ENCODE measurements at regions not wholly inside any gene's neighbourhood (a gene's known extent, or its start where the extent isn't known, plus 50 kb on each side); places are given as distances from the start of the nearest gene placed in this dataset.

GRCh38 chr6:6840831-6841291 lies 252.3 kb downstream of the LY86 start:
- no peak for DNase-seq (ENCODE audit: low spot score)

- DNase-seq (ENCODE audit: low spot score) = no peak
Observed at GRCh38 chr6:6841571-6841970, 253.1 kb downstream of the LY86 start.

- DNase-seq (ENCODE audit: low spot score) = no peak
Observed at GRCh38 chr6:6842291-6842690, 253.8 kb downstream of the LY86 start.

- no peak for DNase-seq (ENCODE audit: low spot score)
Observed at GRCh38 chr6:6843057-6843627, 254.6 kb downstream of the LY86 start.

DNA sequence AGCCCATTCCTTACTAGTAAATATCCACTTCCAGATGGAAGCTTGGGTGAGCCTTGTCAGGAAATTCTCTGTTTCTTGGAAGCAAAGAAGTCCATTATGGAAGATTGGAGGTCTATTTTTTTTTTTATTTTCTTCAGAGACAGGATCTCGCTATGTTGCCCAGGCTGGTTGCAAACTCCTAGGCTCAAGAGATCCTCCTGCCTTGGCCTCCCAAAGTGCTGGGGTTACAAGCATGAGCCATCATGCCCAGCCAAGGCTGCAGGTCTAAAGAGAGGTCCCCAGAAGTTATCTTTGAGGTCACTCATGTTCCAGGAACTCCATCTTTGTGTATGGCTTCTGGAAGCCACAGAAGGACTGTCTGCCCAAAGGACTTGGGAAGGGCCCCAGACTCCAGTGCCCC lies 255.3 kb downstream of the LY86 start:
- no peak for DNase-seq (ENCODE audit: low spot score)

GRCh38 chr6:6844530-6844929 lies 256.0 kb downstream of the LY86 start:
- no peak for DNase-seq (ENCODE audit: low spot score)

DNA sequence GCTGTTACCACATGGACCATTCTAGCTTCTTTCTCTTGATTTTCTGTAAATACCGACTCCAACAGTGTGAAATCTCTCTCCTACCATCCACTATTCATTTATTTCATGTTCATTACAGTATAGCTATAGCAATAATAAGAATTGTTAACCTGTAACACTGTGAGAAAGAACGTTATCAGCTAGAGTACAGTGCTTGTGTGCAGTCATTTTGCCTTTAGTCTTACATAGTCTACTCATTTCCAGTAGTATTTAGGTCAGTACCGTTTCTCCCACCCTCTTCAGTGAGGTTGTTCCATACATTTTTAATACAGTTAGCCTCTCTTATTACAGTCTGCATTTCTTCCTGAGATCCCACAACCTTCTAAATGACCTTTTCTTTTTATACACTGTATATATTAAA lies 257.1 kb downstream of the LY86 start:
- no peak for DNase-seq (ENCODE audit: low spot score)

DNA sequence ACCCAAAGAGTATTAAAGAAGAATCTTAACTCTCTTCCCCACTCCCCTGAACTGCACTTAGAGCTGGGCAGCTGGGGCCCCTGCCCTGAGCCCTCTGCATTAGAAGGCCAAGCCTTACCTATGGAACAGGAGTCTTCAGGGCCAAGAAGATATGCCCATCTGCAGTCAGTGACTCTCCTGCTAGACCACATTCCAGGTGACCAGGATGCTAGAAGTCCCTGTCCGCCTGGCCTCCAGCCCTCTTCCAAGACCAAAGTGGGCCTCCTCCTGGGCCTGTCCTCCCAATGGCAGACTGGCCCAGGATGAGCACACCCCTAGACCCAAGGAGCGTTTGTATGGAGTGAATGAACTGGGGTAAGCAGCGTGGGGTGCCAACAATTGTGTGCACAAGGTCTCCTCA lies 259.1 kb downstream of the LY86 start:
- DNase-seq (ENCODE audit: low spot score) = no peak

DNA sequence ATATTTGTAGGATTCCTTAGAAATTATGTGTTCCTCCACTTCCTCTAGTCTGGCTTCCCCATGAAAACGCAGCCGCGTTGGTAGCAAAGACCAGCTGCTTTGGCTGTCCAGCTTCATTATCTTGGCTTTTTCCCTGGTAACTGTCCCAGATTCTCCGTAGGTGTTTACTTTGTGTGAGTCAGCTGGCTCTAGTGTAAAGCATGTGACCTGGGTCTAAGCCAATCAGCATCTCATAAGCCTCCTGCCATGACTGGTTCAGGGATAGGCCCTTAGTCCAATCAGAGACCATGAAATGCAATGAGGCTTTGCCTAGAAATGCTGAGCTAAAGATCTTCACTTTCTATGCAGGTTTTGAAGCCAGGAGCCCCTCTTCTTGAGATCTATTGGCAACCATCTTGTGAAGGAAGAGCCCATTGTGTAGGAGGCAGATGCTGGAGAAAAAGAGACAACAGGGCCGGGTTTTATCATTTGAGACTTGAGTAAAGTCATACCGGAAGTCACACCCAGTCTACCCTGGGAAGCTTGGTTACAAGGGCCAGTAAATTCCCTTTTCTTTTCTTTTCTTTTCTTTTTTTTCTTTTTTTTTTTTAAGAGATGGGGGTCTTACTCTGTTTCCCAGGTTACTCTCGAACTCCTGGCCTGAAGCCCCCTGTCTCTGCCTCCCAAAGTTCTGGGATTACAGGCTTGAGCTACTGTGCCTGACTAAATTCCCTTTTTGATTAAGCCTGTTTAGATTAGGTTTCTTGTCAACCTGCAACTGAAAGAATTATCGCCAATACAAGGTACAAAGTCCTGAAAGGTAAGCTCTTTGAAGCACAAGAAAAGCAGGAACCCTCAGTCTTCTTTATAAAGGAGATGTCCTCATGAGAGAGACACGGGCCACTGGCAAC lies 256.5 kb upstream of the RREB1 start:
- DNase-seq (ENCODE audit: low spot score) = peak; percentile 73

DNA sequence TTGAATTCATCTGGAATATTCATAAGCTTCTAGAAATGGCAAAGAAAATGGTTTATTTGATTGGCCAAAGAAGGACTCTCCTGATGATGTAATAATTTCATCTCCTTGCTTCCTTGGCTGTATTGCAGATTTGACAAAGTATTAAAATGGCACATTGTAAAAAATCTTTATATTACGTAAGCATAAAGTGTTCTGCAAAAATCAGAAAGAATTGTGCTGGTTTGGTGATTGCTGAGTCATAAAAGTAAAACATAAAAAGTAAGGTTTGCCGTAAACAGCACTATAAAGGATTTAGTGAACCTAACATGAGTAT lies 255.9 kb upstream of the RREB1 start:
- DNase-seq (ENCODE audit: low spot score) = no peak

- DNase-seq (ENCODE audit: low spot score) = peak; percentile 18
Observed at GRCh38 chr6:6856538-6857523, 250.9 kb upstream of the RREB1 start.

DNA sequence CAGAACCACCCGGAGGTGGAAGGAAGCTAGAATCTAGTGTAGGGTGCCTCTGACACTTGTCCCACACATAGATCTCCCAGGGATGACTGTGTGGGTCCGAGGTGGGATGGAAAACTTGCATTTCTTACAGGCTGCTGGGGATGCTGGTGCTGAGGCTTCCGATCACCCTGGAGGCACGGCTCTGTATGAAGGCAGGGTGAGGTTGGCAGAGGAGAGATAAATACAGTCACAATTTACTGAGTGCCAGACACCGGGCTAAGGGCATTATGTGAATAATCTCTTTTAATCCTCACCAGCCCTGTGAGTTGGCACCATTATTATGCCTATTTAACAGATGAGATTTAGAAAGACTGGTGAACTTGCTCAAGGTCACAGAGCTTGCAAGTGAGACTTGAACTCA lies 250.2 kb upstream of the RREB1 start:
- DNase-seq (ENCODE audit: low spot score) = no peak

DNA sequence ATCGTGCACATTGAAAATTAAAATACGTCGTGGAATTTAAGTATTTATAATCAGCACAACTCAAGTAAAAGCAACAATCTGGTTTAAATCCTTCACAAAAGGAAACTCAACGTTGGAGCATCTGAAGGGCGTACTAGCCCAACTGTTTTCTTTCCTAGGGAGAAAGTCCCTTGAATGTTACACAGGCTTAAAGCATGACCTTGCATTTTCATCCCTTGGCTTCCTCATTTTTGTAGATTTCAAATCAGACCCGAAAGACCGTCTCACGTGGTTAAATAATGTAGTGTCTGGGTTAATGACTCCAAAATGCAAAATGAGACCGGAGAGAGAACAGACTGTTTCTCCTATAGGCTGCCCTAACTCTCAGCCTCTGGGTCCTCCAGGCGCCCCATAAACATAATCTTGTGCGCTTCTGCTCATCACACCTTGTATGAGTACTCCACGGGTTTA lies 249.2 kb upstream of the RREB1 start:
- no peak for DNase-seq (ENCODE audit: low spot score)

- no peak for DNase-seq (ENCODE audit: low spot score)
Observed at GRCh38 chr6:6859105-6859504, 248.7 kb upstream of the RREB1 start.

GRCh38 chr6:6859722-6860121 lies 248.0 kb upstream of the RREB1 start:
- no peak for DNase-seq (ENCODE audit: low spot score)

GRCh38 chr6:6860863-6861262 lies 246.9 kb upstream of the RREB1 start:
- DNase-seq (ENCODE audit: low spot score) = no peak

GRCh38 chr6:6861351-6861894 lies 246.3 kb upstream of the RREB1 start:
- DNase-seq (ENCODE audit: low spot score) = no peak

DNA sequence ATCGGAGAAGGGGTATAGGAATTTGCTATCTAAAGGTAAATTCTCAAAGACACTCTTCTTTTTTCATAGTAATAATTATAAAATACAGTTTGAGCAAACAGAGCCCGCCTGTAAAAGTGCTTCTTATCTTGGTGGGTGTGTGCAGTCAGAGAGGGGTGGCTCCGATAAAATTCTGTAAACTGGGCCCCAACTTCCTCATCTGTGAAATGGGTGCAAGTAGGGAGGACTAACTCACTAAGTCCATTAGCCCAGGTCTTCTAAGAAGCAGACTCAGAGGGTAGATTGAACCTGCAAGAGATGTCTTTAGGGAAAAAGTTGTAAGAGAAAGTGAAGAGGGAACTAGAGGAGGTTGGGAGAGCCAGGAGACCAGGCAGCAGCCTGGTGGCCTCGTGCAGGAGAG lies 245.8 kb upstream of the RREB1 start:
- DNase-seq (ENCODE audit: low spot score) = no peak

GRCh38 chr6:6863970-6864639 lies 243.7 kb upstream of the RREB1 start:
- no peak for DNase-seq (ENCODE audit: low spot score)

GRCh38 chr6:6865611-6866010 lies 242.2 kb upstream of the RREB1 start:
- DNase-seq (ENCODE audit: low spot score) = no peak

DNA sequence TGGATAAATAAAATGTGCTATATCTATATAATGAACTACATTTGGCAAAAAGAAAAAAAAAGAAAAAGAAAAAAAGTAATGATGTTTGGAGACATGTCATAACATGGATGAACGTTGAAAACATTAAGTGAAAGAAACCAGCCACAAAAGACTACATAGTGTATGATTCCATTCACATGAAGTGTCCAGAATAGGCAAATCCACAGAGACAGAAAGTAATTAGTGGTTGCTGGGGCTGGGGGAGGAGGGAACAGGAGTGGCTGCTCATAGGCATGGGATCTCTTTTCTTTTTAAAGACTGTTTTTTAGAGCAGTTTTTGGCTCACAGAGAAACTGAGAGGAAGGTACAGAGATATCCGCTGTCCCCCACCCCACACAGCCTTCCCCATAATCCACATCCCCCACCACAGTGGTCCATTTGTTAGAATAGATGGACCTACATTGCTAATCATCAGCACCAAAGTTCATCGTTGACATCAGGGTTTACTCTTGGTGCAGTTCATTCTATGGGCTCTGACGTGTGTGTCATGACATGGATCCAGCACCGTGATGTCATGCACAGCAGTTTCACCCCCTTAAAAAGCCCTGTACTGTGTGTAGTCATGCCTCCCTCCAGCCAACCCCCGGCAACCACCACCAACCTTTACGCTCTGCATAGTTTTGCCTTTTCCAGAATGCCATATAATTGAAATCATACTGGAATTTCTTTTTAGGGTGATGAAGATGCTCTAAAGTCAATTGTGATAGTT lies 240.9 kb upstream of the RREB1 start:
- DNase-seq (ENCODE audit: low spot score) = no peak

Data from kidney capillary endothelial cell (primary cell).